WTC11 (cell line): ENCODE measurements at regions not wholly inside any gene's neighbourhood (a gene's known extent, or its start where the extent isn't known, plus 50 kb on each side); places are given as distances from the start of the nearest gene placed in this dataset.

Experiments
- CREM ChIP-seq: sonication (generic); formaldehyde crosslinking; IDR thresholded peaks from 2 replicates; pipeline ENCODE4 v1.8.1; 2022; ENCODE audit warnings: mild to moderate bottlenecking, missing genetic modification reagents, moderate library complexity
- CTCF ChIP-seq: fragments of 200-600 bp; IDR thresholded peaks from 2 replicates; pipeline ENCODE4 v1.8.0; 2022; ENCODE audit warnings: antibody characterized with exemption
- E2F5 ChIP-seq: sonication (generic); formaldehyde crosslinking; IDR thresholded peaks from 2 replicates; pipeline ENCODE4 v1.8.1; 2022; ENCODE audit warnings: mild to moderate bottlenecking, moderate library complexity, missing genetic modification reagents
- FOXJ3 ChIP-seq: sonication (generic); formaldehyde crosslinking; IDR thresholded peaks from 2 replicates; pipeline ENCODE4 v1.9.0; 2021; ENCODE audit warnings: missing genetic modification reagents, mild to moderate bottlenecking, borderline replicate concordance
- FOXP1 ChIP-seq: sonication (generic); formaldehyde crosslinking; IDR thresholded peaks from 2 replicates; pipeline ENCODE4 v1.8.0; 2022; ENCODE audit warnings: missing genetic modification reagents, mild to moderate bottlenecking, moderate library complexity, borderline replicate concordance
- JUN ChIP-seq: sonication (generic); formaldehyde crosslinking; IDR thresholded peaks from 2 replicates; pipeline ENCODE4 v1.8.0; 2023; ENCODE audit warnings: mild to moderate bottlenecking, missing genetic modification reagents
- KAT7 ChIP-seq: sonication (generic); formaldehyde crosslinking; IDR thresholded peaks from 2 replicates; pipeline ENCODE4 v1.8.1; 2023; ENCODE audit warnings: missing genetic modification reagents, mild to moderate bottlenecking, borderline replicate concordance
- MAX ChIP-seq: sonication (generic); formaldehyde crosslinking; IDR thresholded peaks from 2 replicates; pipeline ENCODE4 v1.8.0; 2022; ENCODE audit warnings: mild to moderate bottlenecking, missing genetic modification reagents
- NFYB ChIP-seq: sonication (generic); formaldehyde crosslinking; conservative IDR thresholded peaks from 2 replicates; pipeline ENCODE4 v1.8.0; 2022; ENCODE audit warnings: low read depth, missing genetic modification reagents
- NR2C2 ChIP-seq: sonication (generic); formaldehyde crosslinking; IDR thresholded peaks from 2 replicates; pipeline ENCODE4 v1.8.0; 2022; ENCODE audit warnings: mild to moderate bottlenecking, missing genetic modification reagents
- SMAD4 ChIP-seq: sonication (generic); formaldehyde crosslinking; IDR thresholded peaks from 2 replicates; pipeline ENCODE4 v1.8.0; 2022; ENCODE audit warnings: mild to moderate bottlenecking, missing genetic modification reagents
- USF1 ChIP-seq: sonication (generic); formaldehyde crosslinking; IDR thresholded peaks from 2 replicates; pipeline ENCODE4 v1.8.0; 2022; ENCODE audit warnings: mild to moderate bottlenecking, missing genetic modification reagents
- ZBTB21 ChIP-seq: sonication (generic); formaldehyde crosslinking; IDR thresholded peaks from 2 replicates; pipeline ENCODE4 v1.8.1; 2023; ENCODE audit warnings: mild to moderate bottlenecking, missing genetic modification reagents, borderline replicate concordance
- ZNF121 ChIP-seq: sonication (generic); formaldehyde crosslinking; IDR thresholded peaks from 2 replicates; pipeline ENCODE4 v1.8.0; 2023; ENCODE audit warnings: missing genetic modification reagents

GRCh38 chr10:78449554-78449953 is 415.9 kb downstream of the RPS24 start:
- no peak for TF ChIP-seq CTCF
- no peak for TF ChIP-seq KAT7
- TF ChIP-seq ZBTB21 (CRISPR knock-in tag), result no peak
- no peak for TF ChIP-seq FOXJ3
- no peak for TF ChIP-seq JUN (CRISPR knock-in tag)
- TF ChIP-seq SMAD4 (CRISPR knock-in tag), result no peak
- no peak for TF ChIP-seq MAX
- TF ChIP-seq ZNF121 (CRISPR knock-in tag), result no peak
- no peak for TF ChIP-seq NR2C2
- no peak for TF ChIP-seq USF1
- no peak for TF ChIP-seq CREM
- TF ChIP-seq NFYB, result no peak
- no peak for TF ChIP-seq FOXP1 (CRISPR knock-in tag)
- no peak for TF ChIP-seq E2F5
